ENCODE measurements at regions not wholly inside any gene's neighbourhood (a gene's known extent, or its start where the extent isn't known, plus 50 kb on each side); places are given as distances from the start of the nearest gene placed in this dataset.

- TF ChIP-seq CTCF (IDR thresholded peaks at IDR 0.05) (no peak), POLR2A (IDR thresholded peaks at IDR 0.05) (no peak)
These were observed 117.9 kb upstream of the PTPN1 start for GRCh38 chr20:50392138-50392866.
